ENCODE measurements at regions not wholly inside any gene's neighbourhood (a gene's known extent, or its start where the extent isn't known, plus 50 kb on each side); places are given as distances from the start of the nearest gene placed in this dataset.
A peak's percentile ranks its signal among the peaks of the same experiment; 100 is the strongest.

DNA sequence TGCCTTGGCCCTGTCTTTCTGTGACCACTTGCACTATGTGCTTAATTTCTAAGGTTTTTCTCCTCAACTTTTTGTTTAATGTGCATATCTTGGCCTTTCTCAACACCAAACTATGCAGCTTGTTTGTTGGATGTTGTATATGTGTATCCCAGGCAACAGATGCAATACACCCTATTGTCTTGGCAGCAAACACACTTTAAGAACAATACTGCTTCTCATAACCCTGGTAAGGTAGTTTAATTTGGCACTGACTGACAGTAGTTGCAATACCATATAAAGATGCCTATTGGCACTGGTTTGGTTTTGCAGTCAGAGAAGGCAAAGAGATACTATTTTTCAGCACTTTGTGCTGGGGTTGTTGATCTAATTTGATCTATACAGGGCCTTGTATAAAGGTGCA is 360.7 kb upstream of the CWC22 start:
- DNase-seq (ENCODE audit: low read depth) = peak; percentile 23
- TF ChIP-seq, protein P1, sequence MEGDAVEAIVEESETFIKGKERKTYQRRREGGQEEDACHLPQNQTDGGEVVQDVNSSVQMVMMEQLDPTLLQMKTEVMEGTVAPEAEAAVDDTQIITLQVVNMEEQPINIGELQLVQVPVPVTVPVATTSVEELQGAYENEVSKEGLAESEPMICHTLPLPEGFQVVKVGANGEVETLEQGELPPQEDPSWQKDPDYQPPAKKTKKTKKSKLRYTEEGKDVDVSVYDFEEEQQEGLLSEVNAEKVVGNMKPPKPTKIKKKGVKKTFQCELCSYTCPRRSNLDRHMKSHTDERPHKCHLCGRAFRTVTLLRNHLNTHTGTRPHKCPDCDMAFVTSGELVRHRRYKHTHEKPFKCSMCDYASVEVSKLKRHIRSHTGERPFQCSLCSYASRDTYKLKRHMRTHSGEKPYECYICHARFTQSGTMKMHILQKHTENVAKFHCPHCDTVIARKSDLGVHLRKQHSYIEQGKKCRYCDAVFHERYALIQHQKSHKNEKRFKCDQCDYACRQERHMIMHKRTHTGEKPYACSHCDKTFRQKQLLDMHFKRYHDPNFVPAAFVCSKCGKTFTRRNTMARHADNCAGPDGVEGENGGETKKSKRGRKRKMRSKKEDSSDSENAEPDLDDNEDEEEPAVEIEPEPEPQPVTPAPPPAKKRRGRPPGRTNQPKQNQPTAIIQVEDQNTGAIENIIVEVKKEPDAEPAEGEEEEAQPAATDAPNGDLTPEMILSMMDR (conservative IDR thresholded peaks at IDR 0.05; ENCODE audit: low read depth, low read length) = no peak
- no peak overlapping the region for H3K4me3 ChIP-seq (ENCODE audit: low read depth, low read length)

DNA sequence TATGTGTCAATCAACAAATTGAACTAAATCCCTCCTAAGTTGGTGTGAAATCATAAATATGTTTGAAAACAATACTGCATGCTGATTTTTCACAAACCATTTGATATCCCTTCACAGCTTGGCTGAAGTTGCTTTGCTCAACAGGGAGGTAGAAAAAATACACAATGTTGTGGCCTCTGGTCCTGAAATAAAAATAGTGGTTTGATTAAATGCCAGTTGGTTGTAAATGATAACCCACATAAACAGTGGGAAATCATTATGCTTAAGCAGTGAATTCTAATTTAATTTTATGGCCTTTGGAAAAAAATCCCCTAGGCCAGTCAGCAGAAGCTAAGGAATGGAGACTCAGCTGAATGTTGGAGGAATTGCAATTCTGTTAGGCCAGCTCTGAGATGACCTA is 359.4 kb upstream of the CWC22 start:
- DNase-seq (ENCODE audit: low read depth) = no peak
- H3K4me3 ChIP-seq (ENCODE audit: low read depth, low read length) = no peak overlapping the region
- TF ChIP-seq, protein P1 (conservative IDR thresholded peaks at IDR 0.05; ENCODE audit: low read depth, low read length) = no peak

- TF ChIP-seq, protein P1 (conservative IDR thresholded peaks at IDR 0.05; ENCODE audit: low read depth, low read length) = no peak
- no peak overlapping the region for H3K4me3 ChIP-seq (ENCODE audit: low read depth, low read length)
- DNase-seq (ENCODE audit: low read depth) = no peak
Measured at GRCh38 chr2:180364719-180365118, 357.6 kb upstream of the CWC22 start.

- no peak for DNase-seq (ENCODE audit: low read depth)
- TF ChIP-seq, protein P1 (conservative IDR thresholded peaks at IDR 0.05; ENCODE audit: low read depth, low read length) = no peak
- no peak overlapping the region for H3K4me3 ChIP-seq (ENCODE audit: low read depth, low read length)
Measured at GRCh38 chr2:180360283-180360618, 353.2 kb upstream of the CWC22 start.

- no peak overlapping the region for H3K4me3 ChIP-seq (ENCODE audit: low read depth, low read length)
- DNase-seq (ENCODE audit: low read depth) = peak; percentile 20
- TF ChIP-seq, protein P1 (conservative IDR thresholded peaks at IDR 0.05; ENCODE audit: low read depth, low read length) = peak; percentile 55
Measured at GRCh38 chr2:180359522-180360282, 352.6 kb upstream of the CWC22 start.

GRCh38 chr2:180358458-180358857 is 351.4 kb upstream of the CWC22 start:
- TF ChIP-seq, protein P1 (conservative IDR thresholded peaks at IDR 0.05; ENCODE audit: low read depth, low read length) = peak; percentile 24
- no peak overlapping the region for H3K4me3 ChIP-seq (ENCODE audit: low read depth, low read length)
- DNase-seq (ENCODE audit: low read depth) = no peak

GRCh38 chr2:180356676-180357075 is 349.6 kb upstream of the CWC22 start:
- TF ChIP-seq, protein P1 (conservative IDR thresholded peaks at IDR 0.05; ENCODE audit: low read depth, low read length) = no peak

More at GRCh38 chr2:180356676-180357075, 349.6 kb upstream of the CWC22 start:
- no peak for DNase-seq (ENCODE audit: low read depth)
- no peak overlapping the region for H3K4me3 ChIP-seq (ENCODE audit: low read depth, low read length)
